ENCODE measurements at regions not wholly inside any gene's neighbourhood (a gene's known extent, or its start where the extent isn't known, plus 50 kb on each side); places are given as distances from the start of the nearest gene placed in this dataset.

GRCh38 chr1:115159958-115160357 is 70.7 kb upstream of the TSPAN2 start:
- TF ChIP-seq POLR2A (IDR thresholded peaks at IDR 0.05; ENCODE audit: low read depth, low read length) (no peak), RAD21 (IDR thresholded peaks at IDR 0.05; ENCODE audit: low read length) (no peak), SMC3 (IDR thresholded peaks at IDR 0.05; ENCODE audit: low read depth, low read length) (no peak)
- TF ChIP-seq, protein P1, sequence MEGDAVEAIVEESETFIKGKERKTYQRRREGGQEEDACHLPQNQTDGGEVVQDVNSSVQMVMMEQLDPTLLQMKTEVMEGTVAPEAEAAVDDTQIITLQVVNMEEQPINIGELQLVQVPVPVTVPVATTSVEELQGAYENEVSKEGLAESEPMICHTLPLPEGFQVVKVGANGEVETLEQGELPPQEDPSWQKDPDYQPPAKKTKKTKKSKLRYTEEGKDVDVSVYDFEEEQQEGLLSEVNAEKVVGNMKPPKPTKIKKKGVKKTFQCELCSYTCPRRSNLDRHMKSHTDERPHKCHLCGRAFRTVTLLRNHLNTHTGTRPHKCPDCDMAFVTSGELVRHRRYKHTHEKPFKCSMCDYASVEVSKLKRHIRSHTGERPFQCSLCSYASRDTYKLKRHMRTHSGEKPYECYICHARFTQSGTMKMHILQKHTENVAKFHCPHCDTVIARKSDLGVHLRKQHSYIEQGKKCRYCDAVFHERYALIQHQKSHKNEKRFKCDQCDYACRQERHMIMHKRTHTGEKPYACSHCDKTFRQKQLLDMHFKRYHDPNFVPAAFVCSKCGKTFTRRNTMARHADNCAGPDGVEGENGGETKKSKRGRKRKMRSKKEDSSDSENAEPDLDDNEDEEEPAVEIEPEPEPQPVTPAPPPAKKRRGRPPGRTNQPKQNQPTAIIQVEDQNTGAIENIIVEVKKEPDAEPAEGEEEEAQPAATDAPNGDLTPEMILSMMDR (conservative IDR thresholded peaks at IDR 0.05; ENCODE audit: low read depth, low read length) = no peak
